ENCODE measurements at regions not wholly inside any gene's neighbourhood (a gene's known extent, or its start where the extent isn't known, plus 50 kb on each side); places are given as distances from the start of the nearest gene placed in this dataset.

DNA sequence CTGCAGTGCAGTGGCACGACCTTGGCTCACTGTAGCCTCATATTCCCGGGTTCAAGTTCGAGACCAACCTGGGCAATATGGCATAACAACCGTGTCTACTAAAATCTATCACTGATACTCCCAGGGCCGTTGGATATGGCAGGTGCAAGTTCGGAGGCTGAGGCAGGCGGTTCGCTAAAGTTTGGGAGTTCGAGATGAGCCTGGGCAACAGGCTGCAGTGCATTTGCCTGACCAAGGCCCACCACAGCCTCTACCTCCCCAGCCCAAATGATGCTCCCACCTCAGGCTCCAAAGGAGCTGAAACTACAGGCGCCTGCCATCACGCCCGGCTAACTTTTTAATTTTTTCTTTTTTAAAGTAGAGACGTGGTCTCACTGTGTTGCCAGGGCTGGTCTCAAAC lies 177.1 kb upstream of the ALG10B start:
- no peak for TF ChIP-seq ZFX (IDR thresholded peaks at IDR 0.05; ENCODE audit: borderline replicate concordance)
- TF ChIP-seq, protein P1, sequence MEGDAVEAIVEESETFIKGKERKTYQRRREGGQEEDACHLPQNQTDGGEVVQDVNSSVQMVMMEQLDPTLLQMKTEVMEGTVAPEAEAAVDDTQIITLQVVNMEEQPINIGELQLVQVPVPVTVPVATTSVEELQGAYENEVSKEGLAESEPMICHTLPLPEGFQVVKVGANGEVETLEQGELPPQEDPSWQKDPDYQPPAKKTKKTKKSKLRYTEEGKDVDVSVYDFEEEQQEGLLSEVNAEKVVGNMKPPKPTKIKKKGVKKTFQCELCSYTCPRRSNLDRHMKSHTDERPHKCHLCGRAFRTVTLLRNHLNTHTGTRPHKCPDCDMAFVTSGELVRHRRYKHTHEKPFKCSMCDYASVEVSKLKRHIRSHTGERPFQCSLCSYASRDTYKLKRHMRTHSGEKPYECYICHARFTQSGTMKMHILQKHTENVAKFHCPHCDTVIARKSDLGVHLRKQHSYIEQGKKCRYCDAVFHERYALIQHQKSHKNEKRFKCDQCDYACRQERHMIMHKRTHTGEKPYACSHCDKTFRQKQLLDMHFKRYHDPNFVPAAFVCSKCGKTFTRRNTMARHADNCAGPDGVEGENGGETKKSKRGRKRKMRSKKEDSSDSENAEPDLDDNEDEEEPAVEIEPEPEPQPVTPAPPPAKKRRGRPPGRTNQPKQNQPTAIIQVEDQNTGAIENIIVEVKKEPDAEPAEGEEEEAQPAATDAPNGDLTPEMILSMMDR (IDR thresholded peaks at IDR 0.05): no peak
- H3K27ac ChIP-seq: no peak overlapping the region

- no peak for TF ChIP-seq ZFX (IDR thresholded peaks at IDR 0.05; ENCODE audit: borderline replicate concordance)
- TF ChIP-seq, protein P1 (IDR thresholded peaks at IDR 0.05): no peak
- no peak overlapping the region for H3K27ac ChIP-seq
Observed at GRCh38 chr12:38141239-38141638, 175.3 kb upstream of the ALG10B start.

GRCh38 chr12:38141861-38142260 lies 174.7 kb upstream of the ALG10B start:
- TF ChIP-seq, protein P1 (IDR thresholded peaks at IDR 0.05): no peak
- no peak for TF ChIP-seq ZFX (IDR thresholded peaks at IDR 0.05; ENCODE audit: borderline replicate concordance)
- H3K27ac ChIP-seq: no peak overlapping the region

DNA sequence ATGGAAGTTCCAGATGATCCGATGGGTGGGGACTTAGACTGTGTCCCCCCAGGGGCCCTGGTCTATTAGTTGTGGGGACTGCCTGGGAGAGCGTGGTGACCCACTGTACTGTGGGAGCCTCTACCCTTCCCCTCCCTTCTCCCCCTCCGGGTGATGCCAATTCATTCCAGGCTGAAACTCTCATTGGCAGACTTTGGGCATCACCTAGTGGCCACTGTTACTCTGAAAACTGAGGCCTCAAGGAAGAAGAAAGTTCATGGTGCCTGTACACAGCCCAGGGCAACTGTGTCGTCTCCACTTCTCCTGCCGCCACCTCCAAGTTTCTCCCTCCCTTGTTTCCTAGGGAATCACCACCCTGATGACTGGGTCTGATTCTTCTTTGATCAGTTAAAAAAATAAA lies 173.6 kb upstream of the ALG10B start:
- no peak for TF ChIP-seq ZFX (IDR thresholded peaks at IDR 0.05; ENCODE audit: borderline replicate concordance)
- TF ChIP-seq, protein P1 (IDR thresholded peaks at IDR 0.05): peak; percentile 57
- no peak overlapping the region for H3K27ac ChIP-seq

DNA sequence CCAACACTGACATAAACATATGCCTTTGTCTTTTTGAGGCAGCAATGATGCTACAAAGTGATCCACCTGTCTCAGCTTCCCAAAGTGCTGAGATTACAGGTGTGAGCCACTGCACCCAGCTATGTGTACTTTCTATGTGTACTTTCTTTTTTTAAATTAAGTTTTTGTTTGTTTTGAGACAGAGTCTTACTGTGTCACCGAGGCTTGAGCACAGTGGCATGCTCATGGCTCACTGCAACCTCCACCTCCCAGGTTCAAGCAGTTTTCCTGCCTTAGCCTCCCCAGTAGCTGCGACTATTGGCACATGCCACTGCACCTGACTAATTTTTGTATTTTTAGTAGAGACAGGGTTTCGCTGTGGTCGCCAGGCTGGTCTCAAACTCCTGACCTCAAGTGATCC lies 172.5 kb upstream of the ALG10B start:
- H3K27ac ChIP-seq: no peak overlapping the region
- no peak for TF ChIP-seq ZFX (IDR thresholded peaks at IDR 0.05; ENCODE audit: borderline replicate concordance)
- TF ChIP-seq, protein P1 (IDR thresholded peaks at IDR 0.05): no peak

DNA sequence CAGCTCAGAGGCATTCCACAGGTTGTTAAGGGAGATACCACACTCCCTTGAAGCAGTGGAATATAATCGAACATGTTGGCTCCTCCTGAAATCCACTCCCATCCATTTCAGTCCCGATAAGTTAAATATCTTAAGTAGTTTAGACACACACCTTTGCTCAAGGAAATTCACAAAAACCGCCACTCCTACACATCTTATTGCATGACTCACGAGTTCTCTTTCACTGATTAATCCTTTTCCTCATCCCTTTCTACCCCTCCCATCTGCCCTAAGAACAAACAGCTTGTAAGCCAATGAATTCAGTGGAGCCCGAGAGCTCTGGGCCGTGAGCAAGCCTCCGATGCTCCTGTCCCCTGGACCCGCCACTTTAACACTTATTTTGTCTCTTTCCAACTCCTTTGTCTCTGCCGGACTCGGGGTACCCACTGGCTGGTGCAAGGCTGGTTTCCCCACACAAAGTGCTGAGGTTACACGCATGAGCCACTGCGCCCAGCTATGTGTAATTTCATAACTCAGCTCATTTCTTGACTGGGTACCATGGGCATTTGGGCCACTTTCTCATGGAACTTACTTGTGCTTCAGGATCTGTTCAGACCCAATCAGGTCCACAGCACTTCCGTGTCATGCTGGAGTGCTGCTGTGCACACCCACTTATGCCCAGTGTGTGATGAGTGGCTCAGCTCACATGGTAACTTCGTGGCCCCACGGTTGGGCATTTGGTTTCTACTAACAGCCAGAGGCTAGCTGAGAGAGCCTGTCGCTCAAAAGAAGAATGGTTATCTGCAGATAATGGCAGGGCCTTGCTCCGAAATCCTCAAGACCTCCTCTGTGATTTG lies 171.8 kb upstream of the ALG10B start:
- TF ChIP-seq ZFX (IDR thresholded peaks at IDR 0.05; ENCODE audit: borderline replicate concordance): no peak
- TF ChIP-seq, protein P1 (IDR thresholded peaks at IDR 0.05): no peak
- H3K27ac ChIP-seq: no peak overlapping the region

DNA sequence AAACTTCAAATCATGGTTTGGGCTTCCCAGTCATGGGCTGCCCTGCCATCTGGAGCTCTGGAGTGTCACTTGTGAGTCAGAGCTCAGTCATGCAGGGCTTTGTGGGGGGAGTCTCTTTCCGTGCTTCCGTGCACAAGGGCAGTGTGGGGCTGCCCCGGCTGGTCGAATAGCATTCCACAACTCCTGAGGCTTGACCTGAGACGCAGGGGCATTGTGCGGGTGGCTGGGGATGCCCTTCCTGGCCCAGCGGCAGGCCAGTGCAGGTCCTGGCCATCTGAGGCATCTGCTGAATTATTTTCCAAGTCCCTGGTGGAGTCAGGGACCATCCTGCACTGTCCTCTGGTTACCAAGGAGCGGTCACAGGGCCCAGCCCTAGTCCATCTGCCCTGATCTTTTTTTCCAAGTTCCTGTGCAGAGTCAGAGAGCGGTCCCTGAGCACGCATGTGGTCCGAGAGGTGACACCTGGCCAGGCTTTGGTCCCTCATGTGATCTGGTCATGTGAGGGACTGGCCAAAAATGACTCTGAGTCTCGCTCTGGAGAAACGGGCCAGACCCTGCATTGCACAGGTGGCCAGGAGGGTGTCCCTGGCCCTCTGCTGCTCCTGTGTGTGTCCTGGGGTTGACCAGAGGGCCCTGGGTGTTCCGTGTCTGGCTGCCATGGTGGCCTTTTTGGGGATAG lies 167.0 kb upstream of the ALG10B start:
- TF ChIP-seq ZFX (IDR thresholded peaks at IDR 0.05; ENCODE audit: borderline replicate concordance): no peak
- TF ChIP-seq, protein P1 (IDR thresholded peaks at IDR 0.05): no peak
- H3K27ac ChIP-seq: no peak overlapping the region

Measured in 22Rv1 (cell line).